Kidney capillary endothelial cell (primary cell): ENCODE measurements at regions not wholly inside any gene's neighbourhood (a gene's known extent, or its start where the extent isn't known, plus 50 kb on each side); places are given as distances from the start of the nearest gene placed in this dataset.
"Not testable (repeated sequence)": the region's sequence is repeated elsewhere in the genome, so short reads cannot be mapped to it uniquely, and the experiment has no call there.

Source experiments
- DNase-seq: peaks from one replicate; pipeline ENCODE4 v3.0.0-alpha.2; 2018; ENCODE audit warnings: low spot score

DNA sequence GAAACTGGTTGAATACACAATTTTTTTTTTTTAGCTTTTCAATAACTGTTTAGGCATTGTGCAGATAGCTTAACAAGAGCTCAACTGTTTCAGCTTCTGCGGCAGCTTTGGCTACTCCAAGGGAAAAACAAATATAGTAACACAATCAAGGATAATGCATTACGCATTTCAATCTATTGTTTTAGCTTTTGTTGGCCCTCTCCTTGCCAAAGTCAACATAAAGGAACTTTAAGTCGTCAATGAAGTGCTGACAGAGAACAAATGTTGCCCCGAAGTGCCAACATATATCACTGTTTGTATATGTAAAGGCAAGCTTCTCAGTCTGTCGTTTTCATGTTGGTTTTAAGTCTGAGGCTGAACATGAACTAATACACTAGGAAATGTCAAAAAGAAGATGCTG, 1087.4 kb upstream of the FLRT2 start:
- peak; percentile 1 for DNase-seq

DNA sequence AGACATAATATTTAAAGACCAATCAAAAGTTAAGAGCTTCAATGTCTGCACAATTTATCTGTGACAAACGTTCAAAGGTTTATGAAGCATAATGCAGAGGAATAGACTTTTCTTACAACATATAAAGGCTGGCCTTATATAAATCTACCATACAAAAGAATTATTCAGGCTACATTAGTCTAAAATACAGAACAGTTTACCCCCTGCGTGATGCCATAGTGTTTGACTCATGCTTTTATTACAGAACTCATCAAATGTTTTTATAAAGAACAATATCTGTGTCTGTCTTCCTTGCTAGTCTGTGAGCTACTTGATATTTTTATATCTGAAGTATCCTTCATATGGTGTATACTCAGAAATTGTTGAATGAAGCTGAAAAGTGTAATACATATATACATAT, 1084.5 kb upstream of the FLRT2 start:
- no peak for DNase-seq

DNA sequence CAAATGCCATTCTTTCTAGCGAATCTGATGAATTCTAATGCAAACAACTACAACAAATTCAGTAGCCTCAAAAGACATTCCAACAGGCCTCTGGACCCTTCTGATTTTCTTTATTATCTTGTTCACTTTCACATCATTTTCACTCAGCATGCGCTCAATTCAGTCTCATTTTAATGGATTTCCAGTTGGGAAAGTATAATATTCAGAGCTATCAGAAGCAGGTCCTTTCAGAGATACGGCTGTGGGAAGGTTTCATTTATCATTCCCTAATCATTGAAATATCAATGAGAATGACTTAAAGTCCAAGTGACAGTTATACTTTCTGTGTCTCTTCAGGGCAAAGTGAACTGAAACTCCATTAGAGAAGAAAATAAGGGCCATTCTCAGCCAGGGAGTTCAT, 1083.7 kb upstream of the FLRT2 start:
- DNase-seq, result no peak

DNA sequence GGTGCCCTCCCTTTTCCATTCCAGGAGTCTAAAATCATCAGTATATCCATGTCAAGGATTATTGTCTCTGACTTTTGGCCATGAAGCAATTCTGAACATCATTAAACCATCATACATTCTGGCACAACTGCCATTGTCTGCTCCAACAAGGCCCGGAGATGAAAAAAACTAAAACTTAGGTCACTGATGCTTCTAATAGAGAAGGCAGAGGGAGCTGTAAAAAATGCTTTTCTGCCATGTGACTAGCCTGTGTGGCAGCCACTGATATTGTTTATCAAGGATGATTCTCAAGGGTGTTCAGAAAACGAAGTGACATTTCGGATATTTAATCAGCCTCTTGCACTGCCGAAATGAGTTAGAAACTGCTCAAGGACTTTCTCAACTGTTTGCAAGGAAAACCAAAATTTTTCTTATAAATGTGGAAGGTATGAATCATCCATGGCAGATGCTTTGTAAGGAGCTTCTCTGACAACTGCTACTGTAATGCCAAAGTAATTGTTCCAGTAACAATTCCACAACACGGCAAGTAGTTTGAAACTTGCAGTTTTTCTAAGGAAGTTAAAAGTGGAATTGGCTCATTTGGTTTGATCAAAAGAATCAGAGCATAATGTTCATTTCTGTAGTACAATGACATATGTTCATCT, 1076.5 kb upstream of the FLRT2 start:
- DNase-seq, result no peak

DNA sequence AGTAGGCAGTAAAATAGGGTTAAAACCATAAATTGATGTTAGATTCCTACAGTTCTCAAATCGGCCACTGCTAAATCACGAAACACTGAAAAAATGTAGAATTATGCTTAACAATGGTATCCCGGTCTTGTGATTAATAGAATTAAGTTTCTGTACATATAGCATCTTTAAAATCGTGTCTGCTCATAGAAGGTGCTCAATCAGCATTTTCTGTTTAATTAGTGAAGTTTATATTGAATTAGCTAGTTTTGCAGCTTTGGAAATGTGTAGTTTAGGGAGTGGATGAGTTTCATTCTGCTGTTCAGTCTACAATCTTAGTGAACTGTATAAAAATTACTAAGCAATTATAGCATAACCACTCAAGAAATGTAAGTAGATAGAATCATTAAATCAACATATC, 1075.8 kb upstream of the FLRT2 start:
- no peak for DNase-seq

DNA sequence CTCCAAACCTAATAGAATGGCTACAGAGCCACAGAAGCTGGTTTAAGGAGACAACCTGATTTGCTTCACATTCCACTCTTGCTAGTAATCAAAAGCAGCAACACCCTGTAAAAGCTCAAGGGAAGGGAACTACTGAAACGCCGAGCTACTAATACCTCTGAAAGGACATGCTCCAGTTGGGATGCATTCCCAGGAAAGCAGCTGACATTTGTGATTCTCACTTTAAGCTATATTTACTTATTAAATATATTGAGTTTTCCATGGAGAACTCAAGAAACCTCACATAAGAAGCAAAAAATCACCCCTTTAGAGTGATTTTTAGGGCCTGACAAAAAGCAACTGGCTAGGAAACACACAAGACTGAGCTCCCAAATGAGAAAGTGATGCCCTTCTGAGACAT, 1073.0 kb upstream of the FLRT2 start:
- DNase-seq, result no peak

DNA sequence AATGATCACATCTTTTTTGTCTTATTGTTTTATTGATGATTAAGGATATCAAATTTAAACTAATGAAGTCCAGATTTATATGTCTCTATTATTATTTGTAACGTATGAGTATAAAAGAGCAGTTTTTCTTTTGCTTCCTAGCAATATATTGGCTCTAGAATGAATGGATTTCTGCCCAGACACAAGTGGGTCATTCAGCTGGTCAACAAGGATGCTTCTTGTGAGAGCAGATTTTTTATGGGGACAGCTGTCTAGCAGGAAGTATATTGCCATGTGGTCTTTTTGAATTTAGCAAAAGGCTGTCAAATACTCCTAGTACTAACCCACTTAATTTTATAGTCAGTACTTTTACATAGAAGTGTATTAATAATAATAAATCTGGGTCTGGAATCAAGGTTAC, 1071.1 kb upstream of the FLRT2 start:
- DNase-seq, result no peak

DNA sequence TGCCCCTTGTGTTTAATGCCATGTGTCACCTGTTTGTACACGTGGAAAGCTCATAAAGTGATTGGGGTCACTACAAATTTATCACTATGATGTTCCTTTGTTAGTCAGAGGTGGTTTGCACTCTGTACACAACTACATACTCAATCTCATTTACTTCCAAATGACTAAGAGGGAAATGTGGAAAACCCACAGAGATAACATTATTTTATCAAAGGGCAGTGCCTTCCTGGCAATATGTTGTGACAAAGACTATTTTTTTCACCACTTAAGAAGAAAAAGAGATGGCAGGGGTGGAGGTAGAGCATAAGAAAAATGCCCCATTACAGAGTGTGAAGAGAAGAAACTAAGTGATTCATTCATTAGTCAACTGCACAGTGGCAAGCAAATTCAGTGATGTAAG, 1064.1 kb upstream of the FLRT2 start:
- no peak for DNase-seq

DNA sequence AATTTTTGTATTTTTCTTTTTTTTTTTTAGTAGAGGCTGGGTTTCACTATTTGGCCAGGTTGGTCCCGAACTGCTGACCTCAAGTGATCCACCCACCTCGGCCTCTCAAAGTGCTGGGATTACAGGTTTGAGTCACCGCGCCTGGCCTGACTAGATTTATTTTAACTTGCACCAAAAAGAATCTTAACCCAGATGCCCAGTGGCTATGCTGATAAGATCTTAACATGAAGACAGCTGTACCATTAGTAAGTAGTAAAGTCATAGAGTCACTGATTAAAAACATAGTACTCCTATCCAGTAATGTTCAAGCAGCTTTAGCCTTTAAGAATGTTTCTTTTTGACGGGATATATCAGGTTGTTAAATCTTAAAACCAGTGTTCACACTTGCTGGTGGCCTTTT, 1061.8 kb upstream of the FLRT2 start:
- no peak for DNase-seq

DNA sequence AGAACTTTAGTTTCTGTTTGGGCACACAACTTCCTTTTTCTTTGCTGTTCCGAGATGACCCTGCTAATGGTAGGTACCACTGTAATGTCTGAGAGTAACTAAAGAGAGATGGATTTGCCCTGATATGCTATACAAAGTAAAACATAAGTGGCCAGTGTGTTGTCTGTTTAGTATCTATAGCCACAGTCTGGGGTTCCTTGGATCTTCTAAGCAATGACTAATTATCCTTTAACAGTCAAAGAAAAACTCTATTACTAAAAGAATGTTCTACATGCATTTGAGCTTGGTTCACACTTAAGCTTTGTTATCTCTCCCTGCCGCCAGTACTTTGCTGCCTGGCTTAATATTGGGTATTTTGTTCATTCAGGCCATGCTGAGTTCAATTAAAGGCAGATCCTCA, 1051.9 kb upstream of the FLRT2 start:
- no peak for DNase-seq

DNA sequence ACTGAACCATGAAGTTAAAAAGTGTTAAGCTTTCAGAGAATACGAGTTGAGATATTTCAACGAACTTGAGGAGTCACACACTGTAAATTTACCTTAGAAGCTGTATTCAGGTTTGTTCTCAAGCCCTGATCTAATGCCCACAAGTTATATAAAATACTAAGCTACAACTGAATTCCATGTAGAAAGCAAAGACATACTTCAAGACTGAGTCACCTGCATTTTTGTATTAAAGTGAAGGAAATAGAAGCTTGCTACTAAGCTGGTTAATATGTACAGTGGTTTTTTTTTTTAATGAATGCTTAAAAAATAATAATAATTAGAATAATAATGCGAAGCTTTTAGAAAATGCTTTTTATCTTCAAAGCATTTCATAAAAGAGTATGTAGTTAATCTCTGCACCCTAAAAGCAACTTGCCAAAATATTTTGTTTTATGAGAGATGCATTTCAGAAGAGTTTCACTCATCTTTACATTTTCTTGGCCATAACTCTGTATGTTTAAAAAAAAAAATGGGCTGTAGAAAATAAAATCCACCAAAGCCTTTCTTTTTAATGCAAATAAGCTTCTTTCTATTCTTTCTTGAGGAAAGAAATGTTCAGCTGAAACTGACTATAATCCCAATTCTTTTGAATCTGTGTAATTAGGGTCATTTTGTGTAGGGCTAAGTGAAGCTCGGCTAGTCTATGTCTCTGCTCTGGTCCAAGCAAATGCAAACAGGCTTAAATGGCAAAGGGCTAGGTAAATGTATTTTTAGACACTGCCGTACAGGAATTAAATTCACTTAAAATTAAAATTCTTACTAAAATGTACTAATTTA, 1047.5 kb upstream of the FLRT2 start:
- DNase-seq, result peak; percentile 69

DNA sequence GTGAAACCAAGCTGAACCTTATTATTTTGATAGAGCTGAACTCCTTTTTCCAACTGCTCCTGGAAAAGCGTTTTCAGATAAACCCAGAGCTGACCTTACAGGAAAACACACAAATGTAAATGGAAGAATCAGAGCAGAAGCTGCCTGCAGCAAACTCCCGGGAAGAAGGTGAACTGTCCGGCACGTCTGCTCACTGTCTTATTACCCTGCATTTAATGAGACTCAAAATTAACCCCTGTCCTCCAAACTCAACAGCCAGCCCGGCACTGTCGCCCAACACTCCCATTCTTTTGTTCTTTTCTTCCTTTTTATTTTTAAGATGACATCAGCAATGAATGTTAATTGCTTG, 1046.9 kb upstream of the FLRT2 start:
- peak; percentile 7 for DNase-seq

DNA sequence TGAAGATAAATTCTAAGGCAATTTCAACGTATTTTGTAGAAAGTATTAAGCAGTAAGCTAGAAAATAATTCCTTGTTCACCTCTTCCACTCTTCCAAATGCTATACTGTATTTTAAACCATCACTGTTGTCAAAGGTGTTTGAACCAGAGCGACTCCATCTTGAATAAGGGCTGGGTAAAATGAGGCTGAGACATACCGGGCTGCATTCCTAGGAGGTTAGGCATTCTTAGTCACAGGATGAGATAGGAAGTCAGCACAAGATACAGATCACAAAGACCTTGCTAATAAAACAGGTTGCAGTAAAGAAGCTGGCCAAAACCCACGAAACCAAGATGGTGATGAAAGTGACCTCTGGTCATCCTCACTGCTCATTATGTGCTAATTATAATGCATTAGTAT, 1045.7 kb upstream of the FLRT2 start:
- not testable (repeated sequence) for DNase-seq

DNA sequence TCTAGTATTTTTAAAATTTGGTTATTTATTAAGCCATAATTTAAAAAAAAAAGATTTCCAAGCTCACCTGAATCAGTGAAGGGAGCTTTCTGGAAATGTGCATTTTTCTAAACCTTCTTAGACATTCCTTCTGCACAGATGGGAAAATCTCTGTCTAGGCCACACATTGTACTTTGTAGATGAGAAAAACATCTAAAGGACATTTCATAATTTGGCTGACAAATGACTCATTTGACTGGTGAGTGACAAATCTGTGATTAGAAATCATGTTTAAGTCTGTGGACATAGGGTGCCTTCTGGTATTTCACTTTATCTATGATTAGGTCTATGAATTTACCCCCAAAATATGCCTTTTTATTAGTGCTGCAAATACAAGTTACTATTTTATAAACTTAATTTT, 1044.9 kb upstream of the FLRT2 start:
- no peak for DNase-seq

DNA sequence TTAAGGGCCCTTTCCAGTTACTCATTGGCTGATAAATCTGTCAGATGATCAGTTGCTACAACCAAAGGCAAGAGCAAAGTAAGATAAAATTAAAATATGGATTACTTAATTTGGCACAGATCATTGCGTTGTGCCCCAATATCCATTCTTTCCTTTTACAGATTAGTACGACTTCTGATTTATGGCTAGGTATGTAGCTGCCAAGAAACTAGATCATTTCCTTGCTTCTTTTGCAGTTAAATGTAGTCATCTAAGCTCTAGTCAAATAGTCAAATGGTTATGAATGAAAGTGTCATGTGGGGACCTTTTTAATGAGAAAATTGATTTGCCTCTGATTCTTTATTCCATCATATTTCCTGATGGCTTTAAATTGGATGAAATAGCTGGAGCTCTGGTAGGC, 1039.9 kb upstream of the FLRT2 start:
- no peak for DNase-seq

DNA sequence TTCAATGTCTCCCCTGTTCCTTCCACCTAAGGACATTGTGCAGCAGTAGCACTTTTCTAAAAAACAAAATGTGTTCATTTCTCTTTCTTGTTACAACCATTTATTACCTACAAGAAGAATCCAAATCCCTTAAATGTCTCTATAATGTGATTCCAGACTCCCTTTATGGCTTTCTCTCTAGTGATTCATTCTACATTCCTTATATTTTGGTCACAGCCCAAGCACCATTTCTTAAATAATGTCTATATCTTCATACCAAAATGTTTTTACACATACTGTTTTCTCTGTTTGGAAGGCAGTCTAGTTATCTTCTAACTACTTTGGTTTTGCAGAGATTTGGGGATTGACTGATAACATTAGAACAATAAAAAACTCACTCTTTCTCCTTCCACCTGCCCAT, 1037.3 kb upstream of the FLRT2 start:
- DNase-seq, result no peak

DNA sequence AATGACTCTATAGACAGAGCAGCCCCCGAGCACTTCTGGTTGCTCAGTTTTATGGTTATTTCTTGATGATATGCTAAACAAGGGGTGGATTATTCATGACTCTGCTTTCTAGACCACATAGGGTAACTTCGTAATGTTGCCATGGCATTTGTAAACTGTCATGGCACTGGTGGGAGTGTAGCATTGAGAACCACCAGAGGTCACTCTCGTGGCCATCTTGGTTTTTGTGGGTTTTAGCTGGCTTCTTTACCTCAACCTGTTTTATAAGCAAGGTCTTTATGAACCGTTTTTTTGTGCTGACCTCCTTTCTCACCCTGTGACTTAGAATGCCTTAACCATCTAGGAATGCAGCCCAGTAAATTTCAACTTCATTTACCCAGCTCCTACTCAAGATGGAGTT, 1036.2 kb upstream of the FLRT2 start:
- DNase-seq, result no peak

DNA sequence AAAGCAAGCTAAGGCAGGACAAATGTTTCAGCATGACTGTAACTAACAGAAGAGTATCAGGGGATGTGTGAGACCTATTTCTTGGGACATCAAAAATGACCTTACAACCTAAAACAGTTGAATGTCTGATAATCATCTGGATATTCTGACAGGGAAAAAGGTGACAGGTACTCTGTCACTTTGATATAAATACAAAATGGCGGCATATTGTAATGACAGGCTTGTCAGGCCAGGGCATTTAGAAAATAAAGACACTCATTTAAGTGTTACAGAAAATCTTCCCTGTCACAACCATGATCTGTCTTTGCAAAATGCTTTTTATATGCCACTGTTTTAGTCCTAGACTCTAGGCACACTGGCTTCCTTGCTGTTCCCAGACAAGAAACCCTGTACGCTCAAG, 1033.3 kb upstream of the FLRT2 start:
- DNase-seq, result no peak

DNA sequence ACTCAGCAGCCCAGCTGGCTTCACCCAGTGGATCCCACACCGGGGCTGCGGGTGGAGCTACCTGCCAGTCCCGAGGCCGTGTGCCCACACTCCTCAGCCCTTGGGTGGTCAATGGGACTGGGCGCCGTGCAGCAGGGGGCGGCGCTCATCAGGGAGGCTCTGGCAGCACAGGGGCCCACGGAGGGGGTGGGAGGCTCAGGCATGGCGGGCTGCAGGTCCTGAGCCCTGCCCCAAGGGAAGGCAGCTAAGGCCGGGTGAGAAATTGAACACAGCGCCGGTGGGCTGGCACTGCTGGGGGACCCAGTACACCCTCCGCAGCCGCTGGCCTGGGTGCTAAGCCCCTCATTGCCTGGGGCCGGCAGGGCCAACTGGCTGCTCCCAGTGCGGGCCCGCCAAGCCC, 1017.1 kb upstream of the FLRT2 start:
- DNase-seq, result not testable (repeated sequence)

DNA sequence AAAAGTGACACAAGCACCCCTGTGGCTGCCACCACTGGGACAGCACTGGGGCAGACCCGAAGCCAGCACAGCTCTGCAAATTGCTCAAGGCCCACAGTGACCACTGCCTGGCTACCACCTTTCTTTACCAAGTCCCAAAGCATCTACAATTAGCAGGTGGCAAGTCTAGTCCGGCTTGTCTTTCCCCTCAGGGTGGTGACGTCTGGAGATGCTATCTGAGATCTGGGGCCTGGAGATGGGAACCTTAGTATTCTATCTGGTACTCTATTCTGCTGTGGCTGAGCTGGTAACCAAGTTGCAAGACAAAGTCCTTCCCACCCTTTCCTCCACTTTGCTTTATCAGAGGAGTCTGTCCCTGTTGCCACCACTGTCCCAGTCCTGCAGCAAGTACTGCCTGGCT, 1010.1 kb upstream of the FLRT2 start:
- no peak for DNase-seq

DNA sequence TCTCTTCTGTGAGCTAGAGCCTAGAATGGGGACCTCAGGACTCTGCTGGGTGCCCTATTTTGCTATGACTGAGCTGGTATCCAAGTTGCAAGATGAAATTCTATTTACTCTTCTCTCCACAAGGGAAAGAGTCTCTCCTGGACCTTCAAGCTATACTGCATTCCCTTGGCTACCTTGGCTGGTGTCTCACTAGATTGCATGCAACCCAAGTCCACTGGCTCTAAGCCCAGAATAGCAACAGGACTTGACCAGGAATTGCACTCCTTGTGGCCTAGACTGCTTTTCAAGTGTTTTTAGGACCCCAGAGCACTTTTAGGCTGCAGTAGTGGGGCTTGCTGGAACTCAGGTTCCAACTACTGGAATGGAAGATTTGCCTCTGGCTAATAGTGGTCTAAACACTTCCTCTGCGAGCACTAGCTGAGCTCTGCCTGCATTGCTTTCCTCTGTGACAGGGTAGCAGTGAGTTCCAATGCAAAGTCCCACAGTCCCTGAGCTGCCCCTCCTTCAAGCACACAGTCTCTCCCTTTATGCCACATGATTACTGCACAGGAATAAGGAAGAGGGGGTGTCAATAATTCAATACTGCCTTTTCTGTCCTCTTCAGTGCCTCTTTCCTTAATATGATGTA, 1009.1 kb upstream of the FLRT2 start:
- DNase-seq, result no peak

DNA sequence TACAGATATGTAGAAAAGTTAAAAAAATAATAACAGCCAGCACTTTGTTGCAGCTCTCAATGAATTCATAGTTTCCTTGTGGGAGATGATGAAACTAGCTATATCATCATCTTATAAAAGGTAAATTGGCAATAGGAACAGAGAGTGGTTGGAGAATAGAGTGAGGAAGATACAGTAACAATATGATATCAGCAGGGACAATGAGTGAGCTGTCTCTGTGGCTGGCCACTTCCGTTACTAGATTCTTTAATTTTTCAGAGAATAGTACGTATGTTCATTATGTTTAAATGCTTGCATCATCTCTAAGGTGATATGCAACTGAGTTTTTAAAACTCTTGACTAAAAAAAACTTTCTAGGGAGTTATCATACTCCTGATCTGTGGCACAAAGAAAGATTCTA, 1006.2 kb upstream of the FLRT2 start:
- DNase-seq, result no peak

DNA sequence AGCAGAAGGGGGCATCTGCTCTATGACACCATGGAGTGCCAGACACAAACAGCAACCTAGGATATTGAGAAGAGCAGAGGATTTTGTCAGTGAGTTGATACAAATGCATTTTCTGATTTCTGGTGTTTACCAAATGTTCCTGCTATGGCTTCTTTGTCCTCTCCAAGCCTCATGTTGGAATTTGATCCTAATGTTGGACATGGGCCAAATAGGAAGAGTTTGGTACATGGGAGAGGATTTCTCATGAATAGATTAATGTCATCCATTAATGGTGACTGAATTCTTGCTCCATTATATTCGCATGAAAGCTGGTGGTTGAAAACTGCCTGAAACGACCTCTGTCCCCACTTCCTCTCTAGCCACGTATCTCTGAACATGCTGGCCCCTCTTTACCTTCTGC, 1002.2 kb upstream of the FLRT2 start:
- no peak for DNase-seq

DNA sequence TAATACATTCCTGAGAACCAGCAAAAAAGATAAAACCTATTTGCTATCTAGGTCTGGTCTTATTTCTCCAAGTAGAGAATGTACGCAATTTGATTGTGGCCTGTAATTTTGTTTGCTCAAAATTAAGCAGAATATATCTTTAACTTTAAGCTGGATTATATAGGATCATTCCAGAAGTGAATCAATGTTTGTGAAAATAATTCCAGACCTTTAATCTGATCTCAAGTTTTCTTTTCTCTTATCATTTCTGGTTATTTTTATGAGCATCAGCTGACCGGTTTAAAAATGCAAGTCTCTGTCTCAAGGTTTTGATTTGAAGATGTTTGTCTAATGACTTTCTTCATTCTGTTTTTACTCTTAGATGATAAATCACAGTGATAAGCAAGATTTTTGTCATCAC, 997.9 kb upstream of the FLRT2 start:
- no peak for DNase-seq
